HCT116 (cell line): ENCODE measurements at regions not wholly inside any gene's neighbourhood (a gene's known extent, or its start where the extent isn't known, plus 50 kb on each side); places are given as distances from the start of the nearest gene placed in this dataset.

Experiments used
- ATAC-seq: fragments of 200-7000 bp; cut with Tn5 transposase; 2 replicates; pipeline ENCODE4 v1.9.1; 2020; ENCODE audit warnings: mild to moderate bottlenecking, moderate library complexity
- BruUV-seq: library from RNA; stranded (reverse); fragments of 400-500 nt; replicated peaks from 2 replicates; lab custom pipeline; 2021; lab: Mats Ljungman, UMichigan
- CTCF ChIA-PET: fragments of 300-600 bp; sonication (Branson Sonifier 250); formaldehyde crosslinking; loops from one replicate; lab custom pipeline; 2021; ENCODE audit warnings: antibody characterized with exemption; lab: Charles Lee
- POLR2A ChIA-PET: fragments of 300-600, 350-600 bp; sonication (Branson Sonifier 250); formaldehyde crosslinking; loops from one replicate; lab custom pipeline; 2021; ENCODE audit warnings: antibody characterized with exemption; lab: Charles Lee
- RAD21 ChIA-PET, 2 experiments: fragments of 300-600 bp; sonication (Branson Sonifier 250); formaldehyde crosslinking; loops; one replicate each; lab custom pipeline; 2023; ENCODE audit warnings: low total read pairs in 2 of 2; ENCODE audit not compliant: uncharacterized antibody in 2 of 2, unreplicated experiment in 2 of 2, low non-redundant PET in 1 of 2; lab: Charles Lee
- DNase-seq: peaks from one replicate; pipeline ENCODE4 v3.0.0-alpha.2; 2010; ENCODE audit warnings: low read depth, low spot score
- H2AFZ ChIP-seq: fragments of 200-600 bp; shearing (Covaris generic), sonication (generic); 2 replicates; pipeline ENCODE4 v1.6.1; 2017; ENCODE audit warnings: low read depth, mixed run types, mixed read lengths, antibody characterized with exemption, low read length; ENCODE audit not compliant: poor library complexity, severe bottlenecking
- H3K27ac ChIP-seq: 2 replicates; pipeline ENCODE4 v1.5.1; 2012; ENCODE audit warnings: low read depth, low read length
- H3K27me3 ChIP-seq: fragments of 200-600 bp; sonication (generic); 2 replicates; pipeline ENCODE4 v1.6.1; 2016; ENCODE audit warnings: mixed run types, low read length, mixed read lengths; ENCODE audit not compliant: insufficient read depth
- H3K36me3 ChIP-seq, 2 experiments: fragments of 200-500 bp in 1 of 2; fragments of 200-600 bp in 1 of 2; sonication (Bioruptor generic) in 1 of 2; sonication (generic) in 1 of 2; 2 replicates each; pipeline versions ENCODE4 v1.5.1 to v1.6.1; 2014 to 2016; ENCODE audit warnings: low read length in 2 of 2, inconsistent platforms in 1 of 2, mixed read lengths in 1 of 2, mixed run types in 1 of 2; ENCODE audit not compliant: insufficient read depth in 2 of 2, control insufficient read depth in 1 of 2
- H3K4me1 ChIP-seq, 2 experiments: fragments of 200-600 bp in 1 of 2; sonication (generic) in 1 of 2; 2 replicates each; pipeline versions ENCODE4 v1.5.1 to v1.6.1; 2012 to 2017; ENCODE audit warnings: low read length in 2 of 2, inconsistent platforms in 1 of 2, mild to moderate bottlenecking in 1 of 2, mixed read lengths in 1 of 2, mixed run types in 1 of 2, moderate library complexity in 1 of 2; ENCODE audit not compliant: insufficient read depth in 2 of 2, control insufficient read depth in 1 of 2
- H3K4me2 ChIP-seq: fragments of 200-600 bp; sonication (generic); 2 replicates; pipeline ENCODE4 v1.6.1; 2017; ENCODE audit warnings: mixed run types, low read length, mixed read lengths
- H3K4me3 ChIP-seq, 2 experiments: fragments of 200-600 bp in 1 of 2; sonication (generic) in 1 of 2; replicated peaks in 1 of 2; 2 replicates each; pipeline ENCODE4 v1.5.1; 2011 to 2016; ENCODE audit warnings: low read length in 2 of 2, control low read depth in 1 of 2, low read depth in 1 of 2, mild to moderate bottlenecking in 1 of 2, mixed read lengths in 1 of 2, mixed run types in 1 of 2
- H3K79me2 ChIP-seq: fragments of 200-600 bp; sonication (generic); 2 replicates; pipeline ENCODE4 v1.6.1; 2017; ENCODE audit warnings: mild to moderate bottlenecking, mixed run types, low read length, moderate library complexity, mixed read lengths; ENCODE audit not compliant: insufficient read depth
- H3K9ac ChIP-seq: fragments of 200-600 bp; sonication (generic); 2 replicates; pipeline ENCODE4 v1.6.1; 2016; ENCODE audit warnings: low read length, mixed read lengths
- H3K9me2 ChIP-seq: fragments of 200-600 bp; sonication (generic), shearing (Covaris generic); 2 replicates; pipeline ENCODE4 v1.6.1; 2017; ENCODE audit warnings: mixed run types, mild to moderate bottlenecking, moderate library complexity; ENCODE audit not compliant: insufficient read depth
- H3K9me3 ChIP-seq, 2 experiments: fragments of 200-500 bp in 1 of 2; fragments of 200-600 bp in 1 of 2; sonication (Bioruptor generic) in 1 of 2; sonication (generic) in 1 of 2; 2 replicates each; pipeline ENCODE4 v1.6.1; 2014 to 2017; ENCODE audit warnings: low read length in 2 of 2, mixed read lengths in 2 of 2, inconsistent platforms in 1 of 2, low read depth in 1 of 2, mild to moderate bottlenecking in 1 of 2, mixed run types in 1 of 2, moderate library complexity in 1 of 2; ENCODE audit not compliant: control insufficient read depth in 1 of 2, insufficient read depth in 1 of 2
- H4K20me1 ChIP-seq: fragments of 200-600 bp; sonication (generic), shearing (Covaris generic); 2 replicates; pipeline ENCODE4 v1.6.1; 2017; ENCODE audit warnings: mixed run types, mild to moderate bottlenecking, moderate library complexity; ENCODE audit not compliant: insufficient read depth
- CBX3 ChIP-seq: IDR thresholded peaks from 2 replicates; pipeline ENCODE4 v1.6.1; 2012; ENCODE audit warnings: low read depth
- CEBPB ChIP-seq: IDR thresholded peaks from 2 replicates; pipeline ENCODE4 v1.6.1; 2012; ENCODE audit warnings: low read depth
- ELF1 ChIP-seq: IDR thresholded peaks from 2 replicates; pipeline ENCODE4 v1.6.1; 2012; ENCODE audit warnings: low read depth, borderline replicate concordance
- EZH2 ChIP-seq: fragments of 200-600 bp; sonication (generic); IDR thresholded peaks from 2 replicates; pipeline ENCODE4 v1.6.1; 2017; ENCODE audit warnings: antibody characterized with exemption, mixed run types
- EZH2phosphoT487 ChIP-seq: fragments of 200-600 bp; IDR thresholded peaks from 2 replicates; pipeline ENCODE4 v1.6.1; 2018; ENCODE audit warnings: antibody characterized with exemption, borderline replicate concordance
- POLR2A ChIP-seq: IDR thresholded peaks from 2 replicates; pipeline ENCODE4 v1.7.0; 2011; ENCODE audit warnings: borderline replicate concordance; ENCODE audit not compliant: insufficient read depth, insufficient read length; ENCODE audit errors: extremely low read depth
- POLR2AphosphoS5 ChIP-seq: IDR thresholded peaks from 2 replicates; pipeline ENCODE4 v1.6.1; 2011; ENCODE audit warnings: mild to moderate bottlenecking, low read depth, low read length, moderate library complexity
- RAD21 ChIP-seq: IDR thresholded peaks from 2 replicates; pipeline ENCODE4 v1.6.1; 2012; ENCODE audit warnings: low read depth, mild to moderate bottlenecking
- SIN3A ChIP-seq: IDR thresholded peaks from 2 replicates; pipeline ENCODE4 v1.6.1; 2012; ENCODE audit warnings: low read depth
- SP1 ChIP-seq: IDR thresholded peaks from 2 replicates; pipeline ENCODE4 v1.6.1; 2012; ENCODE audit warnings: low read depth
- SRF ChIP-seq: IDR thresholded peaks from 2 replicates; pipeline ENCODE4 v1.6.1; 2012; ENCODE audit warnings: low read depth
- TCF7L2 ChIP-seq: IDR thresholded peaks from 2 replicates; pipeline ENCODE4 v1.7.0; 2011; ENCODE audit warnings: borderline replicate concordance, inconsistent platforms; ENCODE audit not compliant: insufficient read depth, insufficient read length; ENCODE audit errors: extremely low read depth
- ZNF274 ChIP-seq: fragments of 200-500 bp; sonication (Bioruptor generic); IDR thresholded peaks from 2 replicates; pipeline ENCODE4 v1.6.1; 2014; ENCODE audit warnings: mild to moderate bottlenecking, low read depth, low read length, inconsistent platforms
- intact Hi-C: fragments of 100-400 bp; cut with micrococcal nuclease; formaldehyde crosslinking; loops from 2 replicates; pipeline ENCODE4 v1.10.0; 2022
- TF ChIP-seq, protein P1 (sequence below): IDR thresholded peaks from 2 replicates; pipeline ENCODE4 v1.6.1; 2012
- TF ChIP-seq, protein P2 (sequence below): IDR thresholded peaks from 2 replicates; pipeline ENCODE4 v1.6.1; 2011; ENCODE audit warnings: mild to moderate bottlenecking, low read length, moderate library complexity; ENCODE audit not compliant: insufficient replicate concordance; ENCODE audit errors: extremely low read depth

DNA sequence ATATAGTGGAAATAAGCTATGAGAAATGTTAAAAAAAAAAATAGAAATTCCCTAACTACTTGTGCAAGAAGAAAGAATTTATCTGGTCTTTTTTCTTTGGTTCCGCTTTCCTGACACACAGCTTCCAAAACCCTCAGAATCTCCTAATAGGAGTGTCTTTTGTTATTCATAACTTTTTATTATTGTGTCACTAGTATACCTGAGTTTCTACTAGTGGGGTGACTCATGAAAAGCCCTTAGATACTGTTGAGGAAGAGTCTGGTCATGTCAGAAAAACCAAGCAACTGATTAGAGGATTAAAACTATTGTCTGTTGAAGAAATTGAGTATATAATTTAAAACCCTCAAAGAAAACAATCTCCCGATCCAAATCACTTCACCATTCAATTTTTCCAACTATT is 152.8 kb upstream of the IFNE start:
- no peak overlapping the region for H3K4me3 ChIP-seq
- ATAC-seq (no peak), DNase-seq (no peak)
- no peaks in the 10 kb centered on the region for H3K9me3 ChIP-seq
- intact Hi-C loops = no loop called here
- H3K79me2 ChIP-seq = no peaks in the 10 kb centered on the region
- H3K4me2 ChIP-seq = no peak overlapping the region
- CTCF ChIA-PET = no interaction called here
- H2AFZ ChIP-seq = no peak overlapping the region
- no peaks in the 10 kb centered on the region for H3K27me3 ChIP-seq
- no peak overlapping the region for H3K27ac ChIP-seq
- no peaks in the 10 kb centered on the region for H3K36me3 ChIP-seq
- no peaks in the 10 kb centered on the region for H3K9me2 ChIP-seq
- TF ChIP-seq POLR2A (no peak), SIN3A (no peak), SRF (no peak), ZNF274 (no peak), EZH2 (no peak), EZH2phosphoT487 (no peak), POLR2AphosphoS5 (no peak), SP1 (no peak), CEBPB (no peak), CBX3 (no peak), TCF7L2 (no peak), RAD21 (no peak), ELF1 (no peak)
- TF ChIP-seq, protein P1, sequence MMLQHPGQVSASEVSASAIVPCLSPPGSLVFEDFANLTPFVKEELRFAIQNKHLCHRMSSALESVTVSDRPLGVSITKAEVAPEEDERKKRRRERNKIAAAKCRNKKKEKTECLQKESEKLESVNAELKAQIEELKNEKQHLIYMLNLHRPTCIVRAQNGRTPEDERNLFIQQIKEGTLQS = no peak
- TF ChIP-seq, protein P2, sequence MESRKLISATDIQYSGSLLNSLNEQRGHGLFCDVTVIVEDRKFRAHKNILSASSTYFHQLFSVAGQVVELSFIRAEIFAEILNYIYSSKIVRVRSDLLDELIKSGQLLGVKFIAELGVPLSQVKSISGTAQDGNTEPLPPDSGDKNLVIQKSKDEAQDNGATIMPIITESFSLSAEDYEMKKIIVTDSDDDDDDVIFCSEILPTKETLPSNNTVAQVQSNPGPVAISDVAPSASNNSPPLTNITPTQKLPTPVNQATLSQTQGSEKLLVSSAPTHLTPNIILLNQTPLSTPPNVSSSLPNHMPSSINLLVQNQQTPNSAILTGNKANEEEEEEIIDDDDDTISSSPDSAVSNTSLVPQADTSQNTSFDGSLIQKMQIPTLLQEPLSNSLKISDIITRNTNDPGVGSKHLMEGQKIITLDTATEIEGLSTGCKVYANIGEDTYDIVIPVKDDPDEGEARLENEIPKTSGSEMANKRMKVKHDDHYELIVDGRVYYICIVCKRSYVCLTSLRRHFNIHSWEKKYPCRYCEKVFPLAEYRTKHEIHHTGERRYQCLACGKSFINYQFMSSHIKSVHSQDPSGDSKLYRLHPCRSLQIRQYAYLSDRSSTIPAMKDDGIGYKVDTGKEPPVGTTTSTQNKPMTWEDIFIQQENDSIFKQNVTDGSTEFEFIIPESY = no peak
- H3K4me1 ChIP-seq = no peaks in the 10 kb centered on the region
- H4K20me1 ChIP-seq = no peaks in the 10 kb centered on the region
- no peak overlapping the region for H3K9ac ChIP-seq
- POLR2A ChIA-PET = interaction anchor here (1.8 kb wide), 1 partner anchor 45 kb away, joined by 5 read pairs; no protein-coding TSS in a partner anchor
- BruUV-seq = no TSS peak
- RAD21 ChIA-PET = no interaction called here
